ENCODE measurements at regions not wholly inside any gene's neighbourhood (a gene's known extent, or its start where the extent isn't known, plus 50 kb on each side); places are given as distances from the start of the nearest gene placed in this dataset.

- no peak for TF ChIP-seq CTCF (conservative IDR thresholded peaks at IDR 0.05; ENCODE audit: low read length)
- no peak for TF ChIP-seq EZH2phosphoT487 (IDR thresholded peaks at IDR 0.05; ENCODE audit: borderline replicate concordance)
Measured at GRCh38 chr6:23590498-23591126, 535.4 kb upstream of the NRSN1 start.

All from Loucy (cell line).